Gastroesophageal sphincter (tissue), 3 donors: ENCODE measurements at regions not wholly inside any gene's neighbourhood (a gene's known extent, or its start where the extent isn't known, plus 50 kb on each side); places are given as distances from the start of the nearest gene placed in this dataset.
"Not testable (repeated sequence)": the region's sequence is repeated elsewhere in the genome, so short reads cannot be mapped to it uniquely, and the experiment has no call there.

ENCODE experiments used
- CTCF ChIP-seq, 4 experiments: fragments of 200-600 bp in 2 of 4; fragments of 450-650 bp in 2 of 4; sonication (generic) in 1 of 4; IDR thresholded peaks; one replicate each; pipeline ENCODE4 v1.5.1; 2017 to 2019; ENCODE audit warnings: antibody characterized with exemption in 4 of 4, mild to moderate bottlenecking in 2 of 4, moderate library complexity in 2 of 4
- EP300 ChIP-seq: sonication (generic); formaldehyde crosslinking; IDR thresholded peaks from one replicate; pipeline ENCODE4 v1.6.1; 2017; ENCODE audit warnings: antibody characterized with exemption, mild to moderate bottlenecking
- POLR2A ChIP-seq, 2 donors: fragments of 450-650 bp; IDR thresholded peaks; one replicate each; pipeline ENCODE4 v1.6.1; 2017; ENCODE audit warnings: antibody characterized with exemption in 2 of 2, mild to moderate bottlenecking in 2 of 2, moderate library complexity in 1 of 2
- POLR2AphosphoS5 ChIP-seq: sonication (generic); formaldehyde crosslinking; IDR thresholded peaks from one replicate; pipeline ENCODE4 v1.6.1; 2017; ENCODE audit warnings: antibody characterized with exemption

GRCh38 chr5:67722582-67722981 is 493.0 kb upstream of the PIK3R1 start:
- not testable (repeated sequence) for TF ChIP-seq CTCF (IDR thresholded peaks at IDR 0.05); POLR2A (IDR thresholded peaks at IDR 0.05); EP300; POLR2AphosphoS5
